Uterus (tissue), 3 donors: ENCODE measurements at regions not wholly inside any gene's neighbourhood (a gene's known extent, or its start where the extent isn't known, plus 50 kb on each side); places are given as distances from the start of the nearest gene placed in this dataset.

Source experiments
- DNase-seq, 2 donors: peaks; one replicate each; pipeline ENCODE4 v3.0.0-alpha.2; 2019 to 2020
- H3K27ac ChIP-seq, 2 donors: fragments of 200-600 bp; sonication (generic); 1 replicate in 1 of 2; 2 replicates in 1 of 2; pipeline ENCODE4 v1.5.1; 2016 to 2018
- H3K27me3 ChIP-seq, 2 donors: fragments of 200-600 bp; sonication (generic); one replicate each; pipeline ENCODE4 v1.5.1; 2018 to 2019; ENCODE audit warnings: control low read depth in 1 of 2
- H3K36me3 ChIP-seq, 2 donors: fragments of 200-600 bp; sonication (generic); one replicate each; pipeline ENCODE4 v1.5.1; 2019; ENCODE audit warnings: control low read depth in 1 of 2
- H3K4me1 ChIP-seq, 2 donors: fragments of 200-600 bp; sonication (generic); one replicate each; pipeline ENCODE4 v1.5.1; 2018 to 2019; ENCODE audit warnings: control low read depth in 1 of 2
- H3K4me3 ChIP-seq, 2 donors: fragments of 200-600 bp; sonication (generic); 1 replicate in 1 of 2; 2 replicates in 1 of 2; pipeline ENCODE4 v1.5.1; 2018 to 2019; ENCODE audit warnings: mild to moderate bottlenecking in 1 of 2
- H3K9me3 ChIP-seq, 2 donors: fragments of 200-600 bp; sonication (generic); one replicate each; pipeline ENCODE4 v1.5.1; 2019; ENCODE audit warnings: control low read depth in 1 of 2
- CTCF ChIP-seq, 4 experiments: fragments of 200-600 bp in 2 of 4; fragments of 450-650 bp in 2 of 4; sonication (generic) in 2 of 4; IDR thresholded peaks; one replicate each; pipeline ENCODE4 v1.5.1; 2016 to 2019; ENCODE audit warnings: antibody characterized with exemption in 4 of 4, mild to moderate bottlenecking in 2 of 4, moderate library complexity in 1 of 4
- POLR2A ChIP-seq, 2 donors: fragments of 450-650 bp; IDR thresholded peaks; one replicate each; pipeline ENCODE4 v1.6.1; 2016; ENCODE audit warnings: antibody characterized with exemption in 2 of 2, mild to moderate bottlenecking in 1 of 2, moderate library complexity in 1 of 2
- intact Hi-C: fragments of 100-400 bp; cut with DNase I; formaldehyde crosslinking; loops from one replicate; pipeline ENCODE4 v1.15.1; 2023; ENCODE audit warnings: low total_unique reads
- donor health status: DM: yes; HTN: yes; CAD: no.

GRCh38 chr13:40103864-40104263 is 448.4 kb downstream of the COG6 start:
- peak overlapping the region; percentile 10 to 42 for H3K27ac ChIP-seq
- H3K4me1 ChIP-seq = no peaks in the 10 kb centered on the region
- no peaks in the 10 kb centered on the region for H3K27me3 ChIP-seq
- H3K9me3 ChIP-seq = no peaks in the 10 kb centered on the region
- H3K36me3 ChIP-seq = no peaks in the 10 kb centered on the region
- intact Hi-C loops = no loop called here
- no peak for TF ChIP-seq POLR2A (IDR thresholded peaks at IDR 0.05)
- TF ChIP-seq CTCF (IDR thresholded peaks at IDR 0.05) = no peak
- DNase-seq = no peak
- no peak overlapping the region for H3K4me3 ChIP-seq

DNA sequence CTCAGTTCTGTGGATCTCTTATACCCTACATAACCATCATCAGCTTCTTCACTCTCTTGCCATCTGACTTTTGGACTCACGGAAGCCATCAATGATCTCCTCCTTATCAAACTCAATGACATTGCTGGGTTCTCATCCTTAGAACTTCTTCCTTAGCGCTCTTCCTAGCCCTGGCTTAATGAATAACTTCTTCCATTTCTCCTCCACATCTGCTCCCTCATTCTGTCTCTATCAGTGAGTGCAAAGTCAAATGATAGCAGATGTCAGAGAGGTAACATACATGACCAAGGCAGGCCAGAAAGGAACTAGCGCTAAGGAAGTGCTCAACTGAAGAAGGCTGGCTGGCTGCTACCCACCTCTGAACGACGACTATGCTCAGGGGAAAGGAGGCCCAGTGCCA is 449.8 kb downstream of the COG6 start:
- H3K4me1 ChIP-seq = peaks cover 0 to 3% of the 10 kb centered on the region in 2 donors
- no peaks in the 10 kb centered on the region for H3K27me3 ChIP-seq
- DNase-seq = no peak
- TF ChIP-seq POLR2A (IDR thresholded peaks at IDR 0.05) (no peak), CTCF (IDR thresholded peaks at IDR 0.05) (no peak)
- H3K27ac ChIP-seq = no peak overlapping the region
- no peaks in the 10 kb centered on the region for H3K9me3 ChIP-seq
- no peak overlapping the region for H3K4me3 ChIP-seq
- no peaks in the 10 kb centered on the region for H3K36me3 ChIP-seq
- intact Hi-C loops = no loop called here

GRCh38 chr13:40109351-40109844 is 453.9 kb downstream of the COG6 start:
- peaks cover 0 to 5% of the 10 kb centered on the region in 2 donors for H3K4me1 ChIP-seq
- no peaks in the 10 kb centered on the region for H3K9me3 ChIP-seq
- DNase-seq = peak in 1 of 2 donors; percentile 58
- intact Hi-C loops = no loop called here
- no peaks in the 10 kb centered on the region for H3K27me3 ChIP-seq
- H3K27ac ChIP-seq = no peak overlapping the region
- no peaks in the 10 kb centered on the region for H3K36me3 ChIP-seq
- H3K4me3 ChIP-seq = no peak overlapping the region
- TF ChIP-seq POLR2A (IDR thresholded peaks at IDR 0.05) (no peak), CTCF (IDR thresholded peaks at IDR 0.05) (no peak)

GRCh38 chr13:40113643-40114304 is 458.3 kb downstream of the COG6 start:
- no peaks in the 10 kb centered on the region for H3K27me3 ChIP-seq
- DNase-seq = peak in 1 of 2 donors; percentile 56
- H3K9me3 ChIP-seq = no peaks in the 10 kb centered on the region
- TF ChIP-seq POLR2A (IDR thresholded peaks at IDR 0.05) (no peak), CTCF (IDR thresholded peaks at IDR 0.05) (no peak)
- no peaks in the 10 kb centered on the region for H3K36me3 ChIP-seq
- no peak overlapping the region for H3K4me3 ChIP-seq
- intact Hi-C loops = no loop called here
- peak overlapping the region; percentile 84 for H3K27ac ChIP-seq
- peaks cover 4 to 15% of the 10 kb centered on the region in 2 donors for H3K4me1 ChIP-seq

DNA sequence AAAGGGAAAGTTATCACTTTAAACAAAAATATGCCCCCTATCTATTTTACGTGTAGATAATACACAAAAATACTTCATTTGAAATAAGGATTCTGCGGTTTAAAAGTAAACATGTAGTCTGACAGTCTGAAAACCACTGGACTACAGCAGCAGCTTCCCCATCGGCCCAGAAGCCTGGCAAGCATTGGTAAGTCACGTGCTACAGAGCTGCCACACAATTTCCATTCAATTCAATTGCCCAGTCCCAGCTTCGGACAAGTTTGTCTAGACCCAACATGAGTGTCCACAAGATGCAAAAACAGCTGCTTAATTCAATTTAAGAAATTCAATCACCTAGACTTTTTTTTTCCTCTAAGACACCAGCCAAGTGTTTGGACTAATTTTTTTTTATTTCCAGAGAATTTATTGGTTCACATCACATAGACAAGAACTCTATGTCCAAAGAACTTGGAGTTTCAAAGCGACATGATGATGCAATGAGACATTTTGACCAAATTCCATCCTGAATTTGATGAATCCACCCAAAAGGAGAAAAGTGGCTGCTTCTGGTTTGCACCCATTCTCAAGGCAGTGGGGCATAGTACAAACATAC is 458.9 kb downstream of the COG6 start:
- peak overlapping the region; percentile 84 for H3K27ac ChIP-seq
- H3K4me1 ChIP-seq = peaks cover 4 to 12% of the 10 kb centered on the region in 2 donors
- TF ChIP-seq POLR2A (IDR thresholded peaks at IDR 0.05) (no peak), CTCF (IDR thresholded peaks at IDR 0.05) (no peak)
- H3K9me3 ChIP-seq = no peaks in the 10 kb centered on the region
- no peak overlapping the region for H3K4me3 ChIP-seq
- DNase-seq = no peak
- intact Hi-C loops = no loop called here
- no peaks in the 10 kb centered on the region for H3K36me3 ChIP-seq
- no peaks in the 10 kb centered on the region for H3K27me3 ChIP-seq
